DND-41 (cell line): ENCODE measurements at regions not wholly inside any gene's neighbourhood (a gene's known extent, or its start where the extent isn't known, plus 50 kb on each side); places are given as distances from the start of the nearest gene placed in this dataset.

ENCODE experiments used
- EZH2 ChIP-seq: IDR thresholded peaks from 3 replicates; pipeline ENCODE4 v1.6.1; 2012; ENCODE audit warnings: borderline replicate concordance, low read depth, mild to moderate bottlenecking, moderate library complexity, low read length, inconsistent platforms; ENCODE audit not compliant: severe bottlenecking
- TF ChIP-seq, protein P1 (sequence below): IDR thresholded peaks from 2 replicates; pipeline ENCODE4 v1.5.1; 2012; ENCODE audit warnings: borderline replicate concordance, low read length, moderate library complexity, mild to moderate bottlenecking; ENCODE audit not compliant: poor library complexity, severe bottlenecking; ENCODE audit errors: extremely low read depth

DNA sequence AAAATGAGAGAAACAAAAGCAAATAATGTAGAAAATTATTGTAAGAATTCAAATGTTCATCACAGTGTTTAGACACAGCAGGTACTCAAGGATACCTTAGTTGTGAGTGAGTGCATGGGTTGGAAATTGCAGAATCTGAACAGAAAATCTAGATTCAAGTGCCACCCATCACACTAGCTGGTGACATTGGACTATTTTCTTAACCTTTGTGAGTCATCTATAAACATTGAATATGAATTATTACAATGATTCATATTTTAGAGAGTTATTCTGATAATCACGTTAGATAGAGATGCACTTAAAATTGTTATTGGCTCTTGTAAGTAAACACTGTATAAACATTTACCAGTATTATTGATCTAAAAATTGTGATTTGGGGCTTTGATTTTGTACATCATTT is 1113.1 kb downstream of the STIM2 start:
- TF ChIP-seq EZH2, result no peak
- TF ChIP-seq, protein P1, sequence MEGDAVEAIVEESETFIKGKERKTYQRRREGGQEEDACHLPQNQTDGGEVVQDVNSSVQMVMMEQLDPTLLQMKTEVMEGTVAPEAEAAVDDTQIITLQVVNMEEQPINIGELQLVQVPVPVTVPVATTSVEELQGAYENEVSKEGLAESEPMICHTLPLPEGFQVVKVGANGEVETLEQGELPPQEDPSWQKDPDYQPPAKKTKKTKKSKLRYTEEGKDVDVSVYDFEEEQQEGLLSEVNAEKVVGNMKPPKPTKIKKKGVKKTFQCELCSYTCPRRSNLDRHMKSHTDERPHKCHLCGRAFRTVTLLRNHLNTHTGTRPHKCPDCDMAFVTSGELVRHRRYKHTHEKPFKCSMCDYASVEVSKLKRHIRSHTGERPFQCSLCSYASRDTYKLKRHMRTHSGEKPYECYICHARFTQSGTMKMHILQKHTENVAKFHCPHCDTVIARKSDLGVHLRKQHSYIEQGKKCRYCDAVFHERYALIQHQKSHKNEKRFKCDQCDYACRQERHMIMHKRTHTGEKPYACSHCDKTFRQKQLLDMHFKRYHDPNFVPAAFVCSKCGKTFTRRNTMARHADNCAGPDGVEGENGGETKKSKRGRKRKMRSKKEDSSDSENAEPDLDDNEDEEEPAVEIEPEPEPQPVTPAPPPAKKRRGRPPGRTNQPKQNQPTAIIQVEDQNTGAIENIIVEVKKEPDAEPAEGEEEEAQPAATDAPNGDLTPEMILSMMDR, result no peak
